HG03558 (cell line): ENCODE measurements at regions not wholly inside any gene's neighbourhood (a gene's known extent, or its start where the extent isn't known, plus 50 kb on each side); places are given as distances from the start of the nearest gene placed in this dataset.

ENCODE experiments used
- ATAC-seq: cut with Tn5 transposase; IDR thresholded peaks from one replicate; pipeline ENCODE4 v1.9.1; 2021; ENCODE audit warnings: moderate number of reproducible peaks; ENCODE audit not compliant: unreplicated experiment; ENCODE audit errors: extremely low read depth

- no peak for ATAC-seq
These were observed 401.6 kb downstream of the SLC4A3 start for GRCh38 chr2:220029013-220029412.

GRCh38 chr2:220033546-220033945, 406.1 kb downstream of the SLC4A3 start:
- no peak for ATAC-seq

GRCh38 chr2:220034426-220035130, 407.1 kb downstream of the SLC4A3 start:
- no peak for ATAC-seq

- no peak for ATAC-seq
These were observed 409.0 kb downstream of the SLC4A3 start for GRCh38 chr2:220036431-220036830.

GRCh38 chr2:220040346-220040745, 412.9 kb downstream of the SLC4A3 start:
- ATAC-seq: no peak

GRCh38 chr2:220041447-220041846, 414.0 kb downstream of the SLC4A3 start:
- no peak for ATAC-seq

- ATAC-seq: no peak
These were observed 415.9 kb downstream of the SLC4A3 start for GRCh38 chr2:220043155-220043989.

- ATAC-seq: no peak
These were observed 416.5 kb downstream of the SLC4A3 start for GRCh38 chr2:220043990-220044335.

- no peak for ATAC-seq
These were observed 417.0 kb downstream of the SLC4A3 start for GRCh38 chr2:220044383-220044782.

- no peak for ATAC-seq
These were observed 419.1 kb downstream of the SLC4A3 start for GRCh38 chr2:220046507-220046906.

- no peak for ATAC-seq
These were observed 424.3 kb downstream of the SLC4A3 start for GRCh38 chr2:220051716-220052115.

GRCh38 chr2:220053919-220054318, 426.5 kb downstream of the SLC4A3 start:
- ATAC-seq: no peak

GRCh38 chr2:220057391-220057790, 430.0 kb downstream of the SLC4A3 start:
- ATAC-seq: no peak

GRCh38 chr2:220057916-220058315, 430.5 kb downstream of the SLC4A3 start:
- no peak for ATAC-seq

- no peak for ATAC-seq
These were observed 436.9 kb downstream of the SLC4A3 start for GRCh38 chr2:220064111-220065030.

GRCh38 chr2:220065581-220065980, 438.2 kb downstream of the SLC4A3 start:
- ATAC-seq: no peak

- no peak for ATAC-seq
These were observed 441.4 kb downstream of the SLC4A3 start for GRCh38 chr2:220068846-220069245.

- no peak for ATAC-seq
These were observed 442.9 kb downstream of the SLC4A3 start for GRCh38 chr2:220070349-220070748.

- ATAC-seq: no peak
These were observed 444.3 kb downstream of the SLC4A3 start for GRCh38 chr2:220071696-220072095.

- no peak for ATAC-seq
These were observed 445.3 kb downstream of the SLC4A3 start for GRCh38 chr2:220072669-220073220.
